A549 (cell line): ENCODE measurements at regions not wholly inside any gene's neighbourhood (a gene's known extent, or its start where the extent isn't known, plus 50 kb on each side); places are given as distances from the start of the nearest gene placed in this dataset.

ENCODE experiments used
- ATAC-seq, 2 experiments: fragments of 200-7000 bp in 1 of 2; fragments of >200 bp in 1 of 2; cut with Nextera tagmentation in 1 of 2; cut with Tn5 transposase in 1 of 2; 3 replicates each; pipeline versions ENCODE4 v1.8.0 to v1.9.1; 2018 to 2020; ENCODE audit warnings: mild to moderate bottlenecking in 1 of 2, moderate library complexity in 1 of 2
- CTCF ChIA-PET: fragments of 300-600 bp; sonication (Branson Sonifier 250); formaldehyde crosslinking; extraction: SDS; loops from one replicate; lab custom pipeline; 2021; ENCODE audit warnings: antibody characterized with exemption, inconsistent platforms; lab: Yijun Ruan, JAX
- POLR2A ChIA-PET: fragments of 350-600 bp; formaldehyde crosslinking; extraction: SDS; loops from one replicate; lab custom pipeline; 2021; ENCODE audit warnings: antibody characterized with exemption, inconsistent platforms; lab: Yijun Ruan, JAX
- DNase-seq, 2 experiments: peaks; one replicate each; pipeline versions ENCODE4 v3.0.0 to v3.0.0-alpha.2; 2011 to 2016; ENCODE audit warnings: low read depth in 1 of 2, low spot score in 1 of 2
- FAIRE-seq: peaks from 2 replicates; lab custom pipeline; 2011; peaks lifted over from hg19 to GRCh38; lab: Jason Lieb, UNC
- H3K27ac ChIP-seq, 2 experiments: fragments of >200 bp; sonication (Bioruptor Twin); formaldehyde crosslinking; 3 replicates each; pipeline ENCODE4 v1.5.1; 2016 to 2017
- H3K4me1 ChIP-seq: fragments of >200 bp; sonication (Bioruptor Twin); formaldehyde crosslinking; 3 replicates; pipeline ENCODE4 v1.6.1; 2016
- H3K4me2 ChIP-seq: fragments of >200 bp; sonication (Bioruptor Twin); formaldehyde crosslinking; 3 replicates; pipeline ENCODE4 v1.6.1; 2016
- H3K4me3 ChIP-seq: fragments of >200 bp; sonication (Bioruptor Twin); formaldehyde crosslinking; 3 replicates; pipeline ENCODE4 v1.5.1; 2016
- H3K9me3 ChIP-seq: fragments of >200 bp; sonication (Bioruptor Twin); formaldehyde crosslinking; 3 replicates; pipeline ENCODE4 v1.6.1; 2016
- CHD4 ChIP-seq: fragments of 200-600 bp; sonication (generic); IDR thresholded peaks from 2 replicates; pipeline ENCODE4 v1.6.1; 2016; ENCODE audit warnings: antibody characterized with exemption, mild to moderate bottlenecking, borderline replicate concordance
- EHF ChIP-seq: fragments of 250-450 bp; sonication (Bioruptor Pico); IDR thresholded peaks from 2 replicates; pipeline ENCODE4 v1.5.0; 2020; ENCODE audit warnings: mild to moderate bottlenecking
- EHMT2 ChIP-seq: fragments of 200-600 bp; sonication (generic); IDR thresholded peaks from 2 replicates; pipeline ENCODE4 v1.6.1; 2016; ENCODE audit warnings: antibody characterized with exemption, low read depth, mild to moderate bottlenecking, moderate library complexity
- ESRRA ChIP-seq: fragments of 150-350 bp; IDR thresholded peaks from 2 replicates; pipeline ENCODE4 v1.6.1; 2014; ENCODE audit warnings: mild to moderate bottlenecking, low read length, borderline replicate concordance
- FOXS1 ChIP-seq: fragments of 250-450 bp; sonication (Bioruptor Pico); IDR thresholded peaks from 2 replicates; pipeline ENCODE4 v1.5.0; 2020; ENCODE audit warnings: mild to moderate bottlenecking, moderate library complexity
- HMGXB4 ChIP-seq: fragments of 250-450 bp; sonication (Bioruptor Pico); IDR thresholded peaks from 2 replicates; pipeline ENCODE4 v1.5.0; 2021; ENCODE audit warnings: mild to moderate bottlenecking, moderate library complexity, borderline replicate concordance
- HOXB5 ChIP-seq: fragments of 250-450 bp; sonication (Bioruptor Pico); IDR thresholded peaks from 2 replicates; pipeline ENCODE4 v1.5.0; 2020; ENCODE audit warnings: mild to moderate bottlenecking, moderate library complexity
- KDM1A ChIP-seq: fragments of 200-600 bp; sonication (generic); IDR thresholded peaks from 2 replicates; pipeline ENCODE4 v1.6.1; 2016; ENCODE audit warnings: low read depth, mild to moderate bottlenecking
- MAFK ChIP-seq: fragments of 450-650 bp; IDR thresholded peaks from 2 replicates; pipeline ENCODE4 v1.6.1; 2014; ENCODE audit not compliant: partially characterized antibody
- POLR2A ChIP-seq: IDR thresholded peaks from 2 replicates; pipeline ENCODE4 v1.6.1; 2012; ENCODE audit warnings: mild to moderate bottlenecking, low read length
- RCOR1 ChIP-seq: fragments of 150-350 bp; IDR thresholded peaks from 2 replicates; pipeline ENCODE4 v1.6.1; 2014; ENCODE audit warnings: antibody characterized with exemption, low read length, low read depth
- RFX5 ChIP-seq: fragments of 450-650 bp; IDR thresholded peaks from 2 replicates; pipeline ENCODE4 v1.7.1; 2014; ENCODE audit warnings: antibody characterized with exemption, mild to moderate bottlenecking, moderate library complexity
- SMC3 ChIP-seq: fragments of >200 bp; sonication (Bioruptor Twin); formaldehyde crosslinking; IDR thresholded peaks from 3 replicates; pipeline ENCODE4 v1.6.1; 2018; ENCODE audit warnings: inconsistent platforms
- TP53 ChIP-seq: fragments of 250-450 bp; sonication (Bioruptor Pico); IDR thresholded peaks from 2 replicates; pipeline ENCODE4 v1.5.0; 2021; ENCODE audit warnings: mild to moderate bottlenecking, moderate library complexity
- ZC3H11A ChIP-seq: fragments of 450-650 bp; IDR thresholded peaks from 2 replicates; pipeline ENCODE4 v1.6.1; 2014; ENCODE audit warnings: antibody characterized with exemption, mild to moderate bottlenecking
- ZFP36 ChIP-seq: fragments of 450-650 bp; IDR thresholded peaks from 2 replicates; pipeline ENCODE4 v1.6.1; 2014; ENCODE audit warnings: borderline replicate concordance; ENCODE audit not compliant: partially characterized antibody
- ZSCAN20 ChIP-seq: fragments of 250-450 bp; sonication (Bioruptor Pico); IDR thresholded peaks from 2 replicates; pipeline ENCODE4 v1.8.0; 2022; ENCODE audit warnings: mild to moderate bottlenecking, moderate library complexity
- WGBS: methylation state at CpG from one replicate; pipeline ENCODE4 v1.1.6; 2017; ENCODE audit errors: missing lambda C conversion rate; 5-methylcytosine and 5-hydroxymethylcytosine counted together
- TF ChIP-seq, protein P1 (sequence below): fragments of 150-350 bp; IDR thresholded peaks from 2 replicates; pipeline ENCODE4 v1.6.1; 2014; ENCODE audit warnings: low read depth, mild to moderate bottlenecking, low read length
- TF ChIP-seq, protein P2 (sequence below): IDR thresholded peaks from 2 replicates; pipeline ENCODE4 v1.6.1; 2012
- TF ChIP-seq, protein P3 (sequence below): fragments of >200 bp; sonication (Bioruptor Twin); formaldehyde crosslinking; IDR thresholded peaks from 3 replicates; pipeline ENCODE4 v1.6.1; 2016
- TF ChIP-seq, protein P4 (sequence below): fragments of 450-650 bp; IDR thresholded peaks from 2 replicates; pipeline ENCODE4 v1.6.1; 2014; ENCODE audit warnings: antibody characterized with exemption
- TF ChIP-seq, protein P5 (sequence below): fragments of >200 bp; sonication (Bioruptor Twin); formaldehyde crosslinking; IDR thresholded peaks from 2 replicates; pipeline ENCODE4 v1.6.1; 2016
- TF ChIP-seq, protein P6 (sequence below): fragments of >200 bp; sonication (Bioruptor Twin); formaldehyde crosslinking; IDR thresholded peaks from 3 replicates; pipeline ENCODE4 v1.5.1; 2016

DNA sequence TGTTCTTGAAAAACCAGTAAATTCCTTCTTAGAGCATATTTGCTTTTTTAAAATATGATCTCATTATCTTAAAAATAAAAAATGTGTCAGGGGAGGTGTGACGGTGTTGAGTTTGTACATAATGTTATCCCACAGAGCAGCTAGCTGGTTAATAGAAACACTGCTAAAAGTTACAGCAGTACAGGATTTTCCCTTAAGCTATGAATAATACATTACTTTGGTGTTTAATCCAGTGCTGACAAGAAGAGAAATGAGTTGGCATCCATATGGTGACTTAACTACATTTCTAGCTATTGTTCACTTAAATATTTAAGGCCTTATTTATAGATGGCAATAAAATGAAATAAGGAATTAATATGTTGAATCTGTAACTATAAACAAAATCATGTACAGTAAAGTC is 883.1 kb downstream of the CDH18 start:
- CTCF ChIA-PET: interaction anchor here (0.6 kb wide), 1 partner anchor 557 kb away, joined by 3 read pairs; no protein-coding TSS in a partner anchor
- ATAC-seq (no peak), FAIRE-seq (no peak)

GRCh38 chr5:19122923-19123322 is 865.1 kb downstream of the CDH18 start:
- Histone ChIP-seq H3K4me1 (no peaks in the 10 kb centered on the region), H3K9me3 (no peaks in the 10 kb centered on the region), H3K4me2 (no peak overlapping the region), H3K27ac (no peak overlapping the region), H3K4me3 (no peak overlapping the region)
- ATAC-seq (no peak), DNase-seq (no peak), FAIRE-seq (no peak)
- 2% methylated on average over 1 of the region's 1 CpG for WGBS
- ChIA-PET CTCF (no interaction called here), POLR2A (no interaction called here)
- TF ChIP-seq HMGXB4 (no peak), EHF (CRISPR knock-in tag) (no peak), RFX5 (no peak), HOXB5 (CRISPR knock-in tag) (no peak), RCOR1 (no peak), TP53 (no peak), MAFK (no peak), POLR2A (no peak), KDM1A (no peak), SMC3 (no peak), ZFP36 (no peak), EHMT2 (no peak)
- TF ChIP-seq, protein P1, sequence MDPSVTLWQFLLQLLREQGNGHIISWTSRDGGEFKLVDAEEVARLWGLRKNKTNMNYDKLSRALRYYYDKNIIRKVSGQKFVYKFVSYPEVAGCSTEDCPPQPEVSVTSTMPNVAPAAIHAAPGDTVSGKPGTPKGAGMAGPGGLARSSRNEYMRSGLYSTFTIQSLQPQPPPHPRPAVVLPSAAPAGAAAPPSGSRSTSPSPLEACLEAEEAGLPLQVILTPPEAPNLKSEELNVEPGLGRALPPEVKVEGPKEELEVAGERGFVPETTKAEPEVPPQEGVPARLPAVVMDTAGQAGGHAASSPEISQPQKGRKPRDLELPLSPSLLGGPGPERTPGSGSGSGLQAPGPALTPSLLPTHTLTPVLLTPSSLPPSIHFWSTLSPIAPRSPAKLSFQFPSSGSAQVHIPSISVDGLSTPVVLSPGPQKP: no peak
- TF ChIP-seq, protein P2, sequence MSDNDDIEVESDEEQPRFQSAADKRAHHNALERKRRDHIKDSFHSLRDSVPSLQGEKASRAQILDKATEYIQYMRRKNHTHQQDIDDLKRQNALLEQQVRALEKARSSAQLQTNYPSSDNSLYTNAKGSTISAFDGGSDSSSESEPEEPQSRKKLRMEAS: no peak
- TF ChIP-seq, protein P3, sequence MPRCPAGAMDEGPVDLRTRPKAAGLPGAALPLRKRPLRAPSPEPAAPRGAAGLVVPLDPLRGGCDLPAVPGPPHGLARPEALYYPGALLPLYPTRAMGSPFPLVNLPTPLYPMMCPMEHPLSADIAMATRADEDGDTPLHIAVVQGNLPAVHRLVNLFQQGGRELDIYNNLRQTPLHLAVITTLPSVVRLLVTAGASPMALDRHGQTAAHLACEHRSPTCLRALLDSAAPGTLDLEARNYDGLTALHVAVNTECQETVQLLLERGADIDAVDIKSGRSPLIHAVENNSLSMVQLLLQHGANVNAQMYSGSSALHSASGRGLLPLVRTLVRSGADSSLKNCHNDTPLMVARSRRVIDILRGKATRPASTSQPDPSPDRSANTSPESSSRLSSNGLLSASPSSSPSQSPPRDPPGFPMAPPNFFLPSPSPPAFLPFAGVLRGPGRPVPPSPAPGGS: no peak
- TF ChIP-seq, protein P4, sequence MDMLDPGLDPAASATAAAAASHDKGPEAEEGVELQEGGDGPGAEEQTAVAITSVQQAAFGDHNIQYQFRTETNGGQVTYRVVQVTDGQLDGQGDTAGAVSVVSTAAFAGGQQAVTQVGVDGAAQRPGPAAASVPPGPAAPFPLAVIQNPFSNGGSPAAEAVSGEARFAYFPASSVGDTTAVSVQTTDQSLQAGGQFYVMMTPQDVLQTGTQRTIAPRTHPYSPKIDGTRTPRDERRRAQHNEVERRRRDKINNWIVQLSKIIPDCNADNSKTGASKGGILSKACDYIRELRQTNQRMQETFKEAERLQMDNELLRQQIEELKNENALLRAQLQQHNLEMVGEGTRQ: no peak
- TF ChIP-seq, protein P5, sequence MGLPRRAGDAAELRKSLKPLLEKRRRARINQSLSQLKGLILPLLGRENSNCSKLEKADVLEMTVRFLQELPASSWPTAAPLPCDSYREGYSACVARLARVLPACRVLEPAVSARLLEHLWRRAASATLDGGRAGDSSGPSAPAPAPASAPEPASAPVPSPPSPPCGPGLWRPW: no peak

More for the DNA sequence above, 883.1 kb downstream of the CDH18 start:
- Histone ChIP-seq H3K4me2 (no peak overlapping the region), H3K27ac (no peak overlapping the region), H3K4me1 (no peaks in the 10 kb centered on the region)
- WGBS: 84% methylated on average over 1 of the region's 1 CpG
- no peak for DNase-seq
- POLR2A ChIA-PET: no interaction called here
- TF ChIP-seq, protein P6, sequence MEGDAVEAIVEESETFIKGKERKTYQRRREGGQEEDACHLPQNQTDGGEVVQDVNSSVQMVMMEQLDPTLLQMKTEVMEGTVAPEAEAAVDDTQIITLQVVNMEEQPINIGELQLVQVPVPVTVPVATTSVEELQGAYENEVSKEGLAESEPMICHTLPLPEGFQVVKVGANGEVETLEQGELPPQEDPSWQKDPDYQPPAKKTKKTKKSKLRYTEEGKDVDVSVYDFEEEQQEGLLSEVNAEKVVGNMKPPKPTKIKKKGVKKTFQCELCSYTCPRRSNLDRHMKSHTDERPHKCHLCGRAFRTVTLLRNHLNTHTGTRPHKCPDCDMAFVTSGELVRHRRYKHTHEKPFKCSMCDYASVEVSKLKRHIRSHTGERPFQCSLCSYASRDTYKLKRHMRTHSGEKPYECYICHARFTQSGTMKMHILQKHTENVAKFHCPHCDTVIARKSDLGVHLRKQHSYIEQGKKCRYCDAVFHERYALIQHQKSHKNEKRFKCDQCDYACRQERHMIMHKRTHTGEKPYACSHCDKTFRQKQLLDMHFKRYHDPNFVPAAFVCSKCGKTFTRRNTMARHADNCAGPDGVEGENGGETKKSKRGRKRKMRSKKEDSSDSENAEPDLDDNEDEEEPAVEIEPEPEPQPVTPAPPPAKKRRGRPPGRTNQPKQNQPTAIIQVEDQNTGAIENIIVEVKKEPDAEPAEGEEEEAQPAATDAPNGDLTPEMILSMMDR: no peak
- TF ChIP-seq ZC3H11A (no peak), SMC3 (no peak), ZFP36 (no peak), ESRRA (no peak), ZSCAN20 (CRISPR knock-in tag) (no peak), FOXS1 (CRISPR knock-in tag) (no peak), CHD4 (no peak)
- TF ChIP-seq, all 56 proteins: peak for 0
- Histone ChIP-seq H3K4me3 (no peak overlapping the region), H3K9me3 (no peaks in the 10 kb centered on the region)
